ENCODE measurements at regions not wholly inside any gene's neighbourhood (a gene's known extent, or its start where the extent isn't known, plus 50 kb on each side); places are given as distances from the start of the nearest gene placed in this dataset.

GRCh38 chr5:68423154-68423811 lies 207.7 kb downstream of the PIK3R1 start:
- TF ChIP-seq ZNF274 (IDR thresholded peaks at IDR 0.05; ENCODE audit: low read depth, low read length) = no peak

GRCh38 chr5:68424799-68425537 lies 209.4 kb downstream of the PIK3R1 start:
- H3K4me3 ChIP-seq (ENCODE audit: low read length) = no peak overlapping the region
- TF ChIP-seq ZNF274 (IDR thresholded peaks at IDR 0.05; ENCODE audit: low read depth, low read length) = no peak

More at GRCh38 chr5:68423154-68423811, 207.7 kb downstream of the PIK3R1 start:
- no peak overlapping the region for H3K4me3 ChIP-seq (ENCODE audit: low read length)

- no peak for TF ChIP-seq ZNF274 (IDR thresholded peaks at IDR 0.05; ENCODE audit: low read depth, low read length)
- H3K4me3 ChIP-seq (ENCODE audit: low read length) = no peak overlapping the region
These were observed 211.0 kb downstream of the PIK3R1 start for GRCh38 chr5:68426586-68426985.

GRCh38 chr5:68428231-68428811 lies 212.8 kb downstream of the PIK3R1 start:
- TF ChIP-seq ZNF274 (IDR thresholded peaks at IDR 0.05; ENCODE audit: low read depth, low read length) = no peak
- H3K4me3 ChIP-seq (ENCODE audit: low read length) = no peak overlapping the region

- no peak for TF ChIP-seq ZNF274 (IDR thresholded peaks at IDR 0.05; ENCODE audit: low read depth, low read length)
- no peak overlapping the region for H3K4me3 ChIP-seq (ENCODE audit: low read length)
These were observed 214.0 kb downstream of the PIK3R1 start for GRCh38 chr5:68429510-68429909.

GRCh38 chr5:68430279-68430678 lies 214.7 kb downstream of the PIK3R1 start:
- no peak for TF ChIP-seq ZNF274 (IDR thresholded peaks at IDR 0.05; ENCODE audit: low read depth, low read length)
- no peak overlapping the region for H3K4me3 ChIP-seq (ENCODE audit: low read length)

GRCh38 chr5:68431186-68431585 lies 215.6 kb downstream of the PIK3R1 start:
- TF ChIP-seq ZNF274 (IDR thresholded peaks at IDR 0.05; ENCODE audit: low read depth, low read length) = no peak
- H3K4me3 ChIP-seq (ENCODE audit: low read length) = no peak overlapping the region

- no peak for TF ChIP-seq ZNF274 (IDR thresholded peaks at IDR 0.05; ENCODE audit: low read depth, low read length)
These were observed 216.2 kb downstream of the PIK3R1 start for GRCh38 chr5:68431601-68432337.

GRCh38 chr5:68432682-68433081 lies 217.1 kb downstream of the PIK3R1 start:
- no peak for TF ChIP-seq ZNF274 (IDR thresholded peaks at IDR 0.05; ENCODE audit: low read depth, low read length)
- H3K4me3 ChIP-seq (ENCODE audit: low read length) = no peak overlapping the region

More at GRCh38 chr5:68431601-68432337, 216.2 kb downstream of the PIK3R1 start:
- no peak overlapping the region for H3K4me3 ChIP-seq (ENCODE audit: low read length)

- H3K4me3 ChIP-seq (ENCODE audit: low read length) = no peak overlapping the region
- no peak for TF ChIP-seq ZNF274 (IDR thresholded peaks at IDR 0.05; ENCODE audit: low read depth, low read length)
These were observed 218.0 kb downstream of the PIK3R1 start for GRCh38 chr5:68433526-68433922.

- TF ChIP-seq ZNF274 (IDR thresholded peaks at IDR 0.05; ENCODE audit: low read depth, low read length) = no peak
- no peak overlapping the region; the same call in 1 of the 2 replicates for H3K4me3 ChIP-seq (ENCODE audit: low read length)
These were observed 218.6 kb downstream of the PIK3R1 start for GRCh38 chr5:68433923-68434879.

GRCh38 chr5:68435611-68436010 lies 220.1 kb downstream of the PIK3R1 start:
- no peak overlapping the region for H3K4me3 ChIP-seq (ENCODE audit: low read length)
- TF ChIP-seq ZNF274 (IDR thresholded peaks at IDR 0.05; ENCODE audit: low read depth, low read length) = no peak

Measured in GM08714 (cell line).